H1 (cell line): ENCODE measurements at regions not wholly inside any gene's neighbourhood (a gene's known extent, or its start where the extent isn't known, plus 50 kb on each side); places are given as distances from the start of the nearest gene placed in this dataset.

Experiments
- CTCF ChIA-PET: fragments of 300-600 bp; sonication (Branson Sonifier 250); formaldehyde crosslinking; loops from one replicate; lab custom pipeline; 2021; ENCODE audit not compliant: partially characterized antibody; lab: Charles Lee
- POLR2A ChIA-PET: fragments of 300-600 bp; sonication (Branson Sonifier 250); formaldehyde crosslinking; loops from one replicate; lab custom pipeline; 2021; ENCODE audit warnings: inconsistent platforms; ENCODE audit not compliant: partially characterized antibody; lab: Charles Lee
- DNase-seq, 2 experiments: peaks; one replicate each; pipeline versions ENCODE4 v3.0.0 to v3.0.0-alpha.2; 2010 to 2022; ENCODE audit warnings: low spot score in 2 of 2, low read depth in 1 of 2, mixed read lengths in 1 of 2
- FAIRE-seq: peaks from 2 replicates; lab custom pipeline; 2011; peaks lifted over from hg19 to GRCh38; lab: Jason Lieb, UNC
- H2AFZ ChIP-seq: 2 replicates; pipeline ENCODE4 v1.8.1; 2012; ENCODE audit warnings: low read length, inconsistent platforms
- H2AK5ac ChIP-seq: 2 replicates; pipeline ENCODE4 v1.6.1; 2013; ENCODE audit warnings: low read depth, low read length
- H2BK120ac ChIP-seq: replicated peaks from 2 replicates; pipeline ENCODE3; 2013; ENCODE audit warnings: low read depth, low read length, inconsistent platforms
- H2BK12ac ChIP-seq: 2 replicates; pipeline ENCODE4 v1.6.1; 2013; ENCODE audit warnings: low read depth, low read length
- H2BK15ac ChIP-seq: 2 replicates; pipeline ENCODE4 v1.6.1; 2013; ENCODE audit warnings: low read length
- H2BK20ac ChIP-seq: 2 replicates; pipeline ENCODE4 v1.6.1; 2013; ENCODE audit warnings: low read length
- H2BK5ac ChIP-seq: 2 replicates; pipeline ENCODE4 v1.6.1; 2013; ENCODE audit warnings: low read depth, low read length
- H3K14ac ChIP-seq: 2 replicates; pipeline ENCODE4 v1.6.1; 2013; ENCODE audit warnings: inconsistent platforms; ENCODE audit not compliant: insufficient read length
- H3K18ac ChIP-seq: 2 replicates; pipeline ENCODE4 v1.6.1; 2013; ENCODE audit warnings: low read length; ENCODE audit errors: extremely low read depth
- H3K23ac ChIP-seq: 2 replicates; pipeline ENCODE4 v1.6.1; 2013; ENCODE audit warnings: inconsistent platforms; ENCODE audit not compliant: insufficient read length
- H3K23me2 ChIP-seq: 2 replicates; pipeline ENCODE4 v1.6.1; 2013; ENCODE audit warnings: low read depth, low read length
- H3K27ac ChIP-seq: 2 replicates; pipeline ENCODE4 v1.6.1; 2011; ENCODE audit warnings: low read depth, low read length, inconsistent platforms
- H3K27me3 ChIP-seq, 4 experiments: replicated peaks in 1 of 4; 1 replicate in 1 of 4; 2 replicates in 3 of 4; pipeline versions ENCODE4 v1.6.1 to v1.8.1; 2011 to 2013; ENCODE audit warnings: low read length in 3 of 4, mild to moderate bottlenecking in 3 of 4, inconsistent platforms in 2 of 4, mixed read lengths in 2 of 4, moderate library complexity in 1 of 4; ENCODE audit not compliant: control insufficient read depth in 3 of 4, insufficient read depth in 3 of 4; ENCODE audit errors: extremely low read depth in 1 of 4
- H3K36me3 ChIP-seq, 4 experiments: 2 replicates each; pipeline versions ENCODE4 v1.6.1 to v1.8.1; 2011 to 2013; ENCODE audit warnings: mild to moderate bottlenecking in 4 of 4, low read length in 3 of 4, moderate library complexity in 2 of 4, control low read depth in 1 of 4, inconsistent platforms in 1 of 4; ENCODE audit not compliant: insufficient read depth in 4 of 4, control insufficient read depth in 2 of 4
- H3K4ac ChIP-seq: replicated peaks from 2 replicates; pipeline ENCODE3; 2013; ENCODE audit warnings: low read length, low read depth, mixed read lengths, inconsistent platforms; ENCODE audit not compliant: insufficient read length
- H3K4me1 ChIP-seq, 4 experiments: replicated peaks in 1 of 4; 1 replicate in 1 of 4; 2 replicates in 3 of 4; pipeline versions ENCODE4 v1.6.1 to v1.8.1; 2011 to 2013; ENCODE audit warnings: low read length in 3 of 4, inconsistent platforms in 2 of 4, mixed read lengths in 1 of 4; ENCODE audit not compliant: insufficient read depth in 4 of 4, control insufficient read depth in 3 of 4
- H3K4me2 ChIP-seq, 2 experiments: 2 replicates each; pipeline versions ENCODE4 v1.6.1 to v1.8.1; 2011 to 2013; ENCODE audit warnings: low read depth in 2 of 2, low read length in 2 of 2, control low read depth in 1 of 2, inconsistent platforms in 1 of 2, mild to moderate bottlenecking in 1 of 2; ENCODE audit not compliant: insufficient read depth in 1 of 2
- H3K4me3 ChIP-seq, 4 experiments: fragments of 200-600, 300-600 bp in 1 of 4; sonication (generic), shearing (Covaris generic), sonication (Bioruptor Twin) in 1 of 4; 2 replicates each; pipeline versions ENCODE4 v1.5.1 to v1.8.1; 2011 to 2016; ENCODE audit warnings: low read length in 4 of 4, low read depth in 3 of 4, control low read depth in 2 of 4, inconsistent platforms in 2 of 4, mild to moderate bottlenecking in 2 of 4, mixed read lengths in 1 of 4, moderate library complexity in 1 of 4; ENCODE audit not compliant: insufficient read depth in 2 of 4; ENCODE audit errors: extremely low read depth in 1 of 4
- H3K56ac ChIP-seq: replicated peaks from 2 replicates; pipeline ENCODE3; 2013; ENCODE audit warnings: low read depth, mild to moderate bottlenecking, mixed read lengths, low read length, inconsistent platforms; ENCODE audit not compliant: insufficient read length
- H3K79me1 ChIP-seq: 2 replicates; pipeline ENCODE4 v1.6.1; 2013; ENCODE audit warnings: low read depth, low read length, control low read depth
- H3K79me2 ChIP-seq, 2 experiments: 2 replicates each; pipeline versions ENCODE4 v1.6.1 to v1.8.1; 2012 to 2013; ENCODE audit warnings: low read length in 2 of 2, mild to moderate bottlenecking in 2 of 2, inconsistent platforms in 1 of 2; ENCODE audit not compliant: insufficient read depth in 2 of 2, control insufficient read depth in 1 of 2
- H3K9ac ChIP-seq, 4 experiments: replicated peaks in 1 of 4; 1 replicate in 1 of 4; 2 replicates in 3 of 4; pipeline versions ENCODE4 v1.6.1 to v1.8.1; 2011 to 2013; ENCODE audit warnings: low read depth in 3 of 4, low read length in 3 of 4, control low read depth in 2 of 4, mild to moderate bottlenecking in 2 of 4, moderate library complexity in 2 of 4, inconsistent platforms in 1 of 4; ENCODE audit errors: extremely low read depth in 1 of 4
- H3K9me3 ChIP-seq, 2 experiments: 2 replicates each; pipeline versions ENCODE4 v1.6.1 to v1.8.1; 2012 to 2013; ENCODE audit warnings: mild to moderate bottlenecking in 2 of 2, moderate library complexity in 2 of 2, control low read depth in 1 of 2, inconsistent platforms in 1 of 2, low read depth in 1 of 2, low read length in 1 of 2, mixed read lengths in 1 of 2; ENCODE audit not compliant: insufficient read depth in 2 of 2
- H4K20me1 ChIP-seq, 2 experiments: replicated peaks in 1 of 2; 2 replicates each; pipeline versions ENCODE3 to v1.8.1; 2011 to 2013; ENCODE audit warnings: inconsistent platforms in 2 of 2, low read length in 2 of 2, mild to moderate bottlenecking in 1 of 2; ENCODE audit not compliant: insufficient read depth in 2 of 2, control insufficient read depth in 1 of 2
- H4K5ac ChIP-seq: 2 replicates; pipeline ENCODE4 v1.6.1; 2013; ENCODE audit warnings: low read length, low read depth, mixed read lengths, inconsistent platforms; ENCODE audit not compliant: insufficient read length
- H4K8ac ChIP-seq: 2 replicates; pipeline ENCODE4 v1.8.0; 2013; ENCODE audit warnings: mild to moderate bottlenecking, moderate library complexity, low read length, inconsistent platforms; ENCODE audit not compliant: insufficient read depth; ENCODE audit errors: extremely low read depth
- H4K91ac ChIP-seq: replicated peaks from 2 replicates; pipeline ENCODE3; 2013; ENCODE audit warnings: low read length, mixed read lengths, inconsistent platforms; ENCODE audit not compliant: insufficient read length
- ATF2 ChIP-seq: IDR thresholded peaks from 2 replicates; pipeline ENCODE4 v1.6.1; 2012; ENCODE audit warnings: low read length, inconsistent platforms
- CHD2 ChIP-seq: IDR thresholded peaks from 2 replicates; pipeline ENCODE4 v1.6.1; 2012; ENCODE audit warnings: low read length, improper control_type of control experiment
- E2F6 ChIP-seq: IDR thresholded peaks from 2 replicates; pipeline ENCODE4 v1.6.1; 2012; ENCODE audit warnings: inconsistent platforms
- NRF1 ChIP-seq: IDR thresholded peaks from 2 replicates; pipeline ENCODE4 v1.6.1; 2011; ENCODE audit warnings: mild to moderate bottlenecking, low read depth, low read length, improper control_type of control experiment
- SAP30 ChIP-seq: fragments of 300-600 bp; sonication (generic); IDR thresholded peaks from 2 replicates; pipeline ENCODE4 v1.7.1; 2012; ENCODE audit warnings: low read length, moderate library complexity, mild to moderate bottlenecking, inconsistent platforms; ENCODE audit not compliant: insufficient read depth, insufficient replicate concordance
- WGBS, 2 experiments: shearing (Covaris generic) in 1 of 2; methylation state at CpG; one replicate each; pipeline versions ENCODE4 v1.1.6 to v1.1.7; 2013 to 2015; ENCODE audit warnings: low lambda C conversion rate in 2 of 2, mixed read lengths in 2 of 2, inconsistent platforms in 1 of 2, low coverage in 1 of 2, missing lambda C conversion rate in 1 of 2; ENCODE audit not compliant: insufficient replicate concordance in 2 of 2, insufficient coverage in 1 of 2, insufficient read length in 1 of 2; ENCODE audit errors: extremely low coverage in 1 of 2, missing lambda C conversion rate in 1 of 2; 5-methylcytosine and 5-hydroxymethylcytosine counted together

GRCh38 chr6:8492536-8493133, 57.3 kb upstream of the SLC35B3 start:
- ChIA-PET POLR2A (no interaction called here), CTCF (interaction anchor here (0.5 to 2.4 kb wide), 6 partner anchors 9 to 361 kb away, joined by 3 to 11 read pairs (median 4); no protein-coding TSS in a partner anchor)
- Histone ChIP-seq H2AK5ac (no peak overlapping the region), H3K27me3 (no peaks in the 10 kb centered on the region), H3K4me3 (no peak overlapping the region), H3K79me1 (no peaks in the 10 kb centered on the region), H3K4me1 (0 out of 7 replicates have a peak, but pooled peaks cover 0 to 2% (median 0%) of the 10 kb centered on the region in 4 experiments), H4K91ac (no peak overlapping the region), H3K9me3 (no peaks in the 10 kb centered on the region), H4K20me1 (no peaks in the 10 kb centered on the region), H3K18ac (no peak overlapping the region), H2BK20ac (no peak overlapping the region), H3K4me2 (no peak overlapping the region), H2AFZ (no peak overlapping the region), H3K9ac (no peak overlapping the region), H3K56ac (no peak overlapping the region), H3K4ac (no peak overlapping the region), H3K23ac (no peak overlapping the region), H4K8ac (no peak overlapping the region), H4K5ac (no peak overlapping the region), H2BK15ac (no peak overlapping the region), H3K36me3 (no peaks in the 10 kb centered on the region), H2BK120ac (no peak overlapping the region), H3K23me2 (no peaks in the 10 kb centered on the region), H2BK5ac (no peak overlapping the region), H3K27ac (no peak overlapping the region), H3K79me2 (no peaks in the 10 kb centered on the region), H2BK12ac (no peak overlapping the region), H3K14ac (no peak overlapping the region)
- TF ChIP-seq E2F6, result no peak
- no peak for TF ChIP-seq NRF1
- TF ChIP-seq SAP30, result no peak
- no peak for TF ChIP-seq ATF2
- TF ChIP-seq CHD2, result no peak
- WGBS, 2 experiments, result 73% methylated on average over 2 of the region's 2 CpGs; no CpG with 5 or more reads in 1 of the 2 experiments
- FAIRE-seq (no peak), DNase-seq (no peak)
